ENCODE measurements at regions not wholly inside any gene's neighbourhood (a gene's known extent, or its start where the extent isn't known, plus 50 kb on each side); places are given as distances from the start of the nearest gene placed in this dataset.
"Not testable (repeated sequence)": the region's sequence is repeated elsewhere in the genome, so short reads cannot be mapped to it uniquely, and the experiment has no call there.

DNA sequence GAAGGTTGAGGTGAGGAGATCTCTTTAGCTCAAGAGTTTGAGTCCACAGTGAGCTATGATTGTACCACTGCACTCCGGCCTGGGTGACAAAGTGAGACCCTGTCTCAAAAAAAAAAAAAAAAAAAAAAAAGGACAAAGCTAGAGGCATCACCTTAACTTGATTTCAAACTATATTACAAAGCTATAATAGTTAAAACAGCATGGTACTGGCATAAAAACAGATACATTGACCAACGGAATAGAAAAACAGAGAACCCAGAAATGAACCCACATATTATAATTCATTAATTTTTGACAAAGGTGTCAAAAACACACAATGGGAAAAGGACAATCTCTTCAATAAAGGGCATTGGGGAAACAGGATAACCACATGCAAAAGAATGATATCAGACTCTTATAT, 50.8 kb upstream of the MBOAT1 start:
- no peak for DNase-seq

DNA sequence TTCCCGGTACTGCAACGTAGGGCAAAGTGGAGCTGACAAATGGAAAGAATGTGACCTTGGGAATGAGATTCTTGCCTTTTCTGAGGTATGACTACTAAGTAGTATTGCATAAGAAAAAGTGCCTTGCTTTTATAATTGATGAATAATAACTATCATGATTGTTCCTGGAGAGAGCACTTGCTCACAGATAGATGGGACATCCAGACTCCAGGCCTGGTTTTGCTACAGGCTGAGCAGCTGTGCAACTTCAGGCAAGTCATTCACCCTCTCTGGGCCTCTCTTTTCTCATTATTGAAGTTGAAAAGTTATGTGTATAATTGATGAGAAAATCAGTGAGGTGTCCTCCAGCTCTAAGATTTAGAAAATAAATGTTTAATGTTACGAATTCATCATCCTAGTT, 53.6 kb upstream of the MBOAT1 start:
- DNase-seq, result peak; percentile 35

DNA sequence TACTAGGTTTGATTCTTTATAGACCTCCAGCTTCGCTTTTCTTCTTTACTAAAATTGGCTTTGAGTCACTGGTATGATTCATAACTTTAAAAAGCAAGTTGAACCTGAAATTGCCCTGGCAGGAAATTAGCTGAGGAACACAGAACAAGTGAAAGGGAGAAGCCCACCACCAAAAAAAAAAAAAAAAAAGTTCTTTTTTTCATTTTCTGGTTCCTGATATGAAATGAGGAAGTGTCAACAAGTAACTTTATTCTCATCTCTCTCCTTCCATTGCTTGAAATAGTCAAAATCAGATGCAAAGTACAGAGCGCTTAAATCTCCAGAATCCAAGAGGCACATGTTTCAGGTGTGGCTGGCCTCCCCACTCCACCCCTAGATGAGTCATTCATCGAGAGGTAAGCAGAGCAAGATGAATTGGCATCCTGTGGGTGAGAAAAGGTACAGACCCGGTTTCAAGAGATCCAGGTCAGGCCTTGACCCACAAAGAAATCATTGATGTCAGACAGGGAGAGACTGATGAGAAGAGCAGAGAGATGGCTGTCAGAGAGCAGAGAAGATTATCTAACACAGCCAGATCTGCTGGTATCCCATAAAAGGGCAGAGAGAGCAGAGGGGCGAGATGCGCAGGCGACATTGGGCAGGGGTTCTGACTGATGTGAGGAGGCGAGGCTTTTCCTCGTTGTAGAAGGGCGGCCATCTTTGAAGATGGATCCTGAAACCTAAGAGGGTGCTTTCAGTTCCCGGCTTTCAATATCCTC, 54.8 kb upstream of the MBOAT1 start:
- DNase-seq, result peak; percentile 27

DNA sequence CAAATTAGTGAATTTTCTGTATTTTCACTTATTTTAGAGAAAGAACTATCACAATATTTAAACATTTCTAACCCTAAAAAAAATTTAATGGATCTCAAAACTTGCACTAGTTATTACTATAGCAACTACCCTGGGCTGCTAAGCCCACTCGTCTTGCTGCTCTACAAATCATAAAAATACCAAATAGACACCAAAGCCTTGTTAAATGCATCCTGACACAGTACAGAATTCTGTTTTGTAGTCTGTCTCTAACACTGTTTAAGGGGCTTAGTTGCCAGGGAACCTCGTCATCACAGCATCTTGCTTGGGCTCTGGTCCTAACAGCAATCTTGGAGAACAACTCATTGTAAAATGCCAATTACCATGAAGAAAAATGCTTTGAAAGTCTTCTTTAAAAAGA, 56.9 kb upstream of the MBOAT1 start:
- no peak for DNase-seq

DNA sequence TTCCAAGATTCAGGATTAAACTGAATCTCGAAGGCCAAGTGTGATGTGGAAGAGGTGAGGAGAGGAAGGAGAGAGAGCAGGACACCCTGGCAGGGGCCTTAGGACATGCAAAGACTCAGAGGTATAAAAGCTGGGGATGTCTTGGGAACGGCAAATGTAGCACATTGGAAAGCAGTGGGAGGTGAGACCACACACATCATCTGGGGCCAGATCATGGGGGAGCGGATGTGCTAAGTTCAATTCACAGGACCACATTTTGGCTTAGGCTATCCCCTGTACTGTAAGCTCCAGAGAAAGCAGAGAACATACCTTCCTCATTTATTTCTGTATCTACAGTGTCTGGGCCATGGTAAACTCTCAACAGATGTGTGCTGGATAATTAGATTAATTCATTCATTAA, 59.5 kb upstream of the MBOAT1 start:
- no peak for DNase-seq

DNA sequence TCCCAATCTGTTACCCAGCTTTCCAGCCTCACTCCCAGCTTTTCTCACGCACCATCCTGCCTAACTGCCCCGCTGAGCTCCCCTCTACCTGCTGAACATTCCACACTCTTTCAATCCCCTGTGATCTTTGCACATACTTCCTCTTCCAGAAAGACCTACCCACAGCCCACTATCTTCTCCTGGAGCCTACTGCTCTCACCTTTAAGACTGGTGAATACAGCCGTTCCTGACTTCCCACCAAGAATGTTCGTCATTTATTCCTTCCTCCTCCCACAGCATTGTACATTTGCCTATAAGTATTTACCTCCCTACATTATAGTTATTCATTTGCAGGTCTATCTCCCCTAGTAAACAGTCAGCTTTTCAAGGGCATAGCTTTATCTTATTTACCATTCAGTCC, 61.9 kb upstream of the MBOAT1 start:
- no peak for DNase-seq

DNA sequence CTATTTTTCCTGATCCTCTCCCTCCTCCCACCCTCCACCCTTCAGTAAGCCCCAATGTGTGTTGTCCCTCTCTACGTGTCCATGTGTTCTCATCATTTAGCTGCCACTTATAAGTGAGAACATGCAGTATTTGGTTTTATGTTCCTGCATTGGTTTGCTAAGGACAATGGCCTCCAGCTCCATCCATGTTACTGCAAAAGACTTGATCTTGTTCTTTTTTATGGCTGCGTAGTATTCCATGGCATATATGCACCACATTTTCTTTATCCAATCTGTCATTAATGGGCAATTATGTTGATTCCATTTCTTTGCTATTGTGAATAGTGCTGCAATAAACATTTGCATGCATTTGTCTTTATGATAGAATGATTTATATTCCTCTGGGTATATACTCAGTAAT, 63.6 kb upstream of the MBOAT1 start:
- not testable (repeated sequence) for DNase-seq

DNA sequence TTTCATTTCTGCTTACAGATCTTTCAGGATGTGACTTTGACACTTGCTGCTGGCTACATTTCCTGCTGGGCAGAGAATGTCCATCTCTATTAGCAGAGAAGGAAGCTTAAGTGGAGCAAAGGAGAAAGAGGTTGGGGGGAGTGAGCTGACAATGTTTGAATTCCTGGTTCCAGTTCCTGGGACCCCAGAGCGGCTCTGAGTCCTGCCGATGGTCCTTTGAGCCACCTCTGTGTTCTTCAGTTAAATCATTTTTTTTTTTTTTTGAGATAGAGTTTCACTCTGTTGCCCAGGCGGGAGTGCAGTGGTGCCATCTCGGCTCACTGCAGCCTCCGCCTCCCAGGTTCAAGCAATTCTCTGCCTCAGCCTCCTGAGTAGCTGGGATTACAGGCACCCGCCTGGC, 65.5 kb upstream of the MBOAT1 start:
- not testable (repeated sequence) for DNase-seq

DNA sequence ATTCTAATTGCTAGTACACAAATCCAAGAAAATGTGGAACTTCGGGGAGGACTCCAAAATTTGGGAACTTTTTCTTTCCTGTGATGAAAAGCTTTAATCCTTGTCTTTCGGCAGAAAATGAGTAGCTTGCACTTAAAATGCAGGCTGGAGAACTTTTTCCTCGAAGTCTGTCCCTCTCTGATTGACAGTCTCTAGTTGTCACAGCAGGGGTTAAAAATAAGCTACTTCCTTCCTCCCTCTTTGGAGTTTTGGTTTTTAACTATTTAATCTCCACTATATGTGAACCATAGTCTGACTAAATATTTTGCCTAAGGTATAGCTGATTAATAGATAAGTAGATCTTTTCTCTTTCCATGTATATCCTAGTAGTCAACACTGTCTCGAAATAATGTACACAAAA, 66.8 kb upstream of the MBOAT1 start:
- no peak for DNase-seq

DNA sequence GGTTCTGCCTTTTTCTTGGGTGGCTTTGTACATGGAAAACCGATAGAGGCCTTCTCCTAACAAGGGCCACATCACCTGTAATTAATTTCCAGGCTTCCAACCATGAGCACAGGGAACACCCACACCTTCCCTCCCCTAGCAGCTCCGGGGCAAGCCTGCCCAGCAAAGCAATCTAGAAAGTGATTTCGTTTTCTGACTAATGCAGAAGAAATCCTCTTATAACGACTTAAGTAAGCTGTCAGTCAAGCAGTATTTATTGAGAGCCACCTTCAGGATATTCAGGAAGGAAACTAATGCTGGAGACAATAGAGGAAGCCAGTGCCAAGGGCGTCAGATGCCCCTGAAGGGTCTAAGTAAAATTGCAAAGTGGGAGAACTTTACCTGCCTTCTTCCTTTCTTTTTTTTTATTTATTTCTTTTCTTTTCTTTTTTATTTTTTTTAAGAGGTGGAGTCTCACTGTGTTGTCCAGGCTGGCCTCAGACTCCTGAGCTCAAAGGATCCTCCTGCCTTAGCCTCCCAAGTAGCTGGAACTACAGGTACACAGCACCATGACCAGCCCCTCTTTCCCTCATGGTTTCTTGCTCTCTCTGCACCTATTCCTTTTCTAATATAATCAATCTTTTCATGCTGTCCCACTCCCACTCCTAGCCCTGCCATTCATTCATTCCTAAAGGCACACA, 67.5 kb upstream of the MBOAT1 start:
- DNase-seq, result no peak

DNA sequence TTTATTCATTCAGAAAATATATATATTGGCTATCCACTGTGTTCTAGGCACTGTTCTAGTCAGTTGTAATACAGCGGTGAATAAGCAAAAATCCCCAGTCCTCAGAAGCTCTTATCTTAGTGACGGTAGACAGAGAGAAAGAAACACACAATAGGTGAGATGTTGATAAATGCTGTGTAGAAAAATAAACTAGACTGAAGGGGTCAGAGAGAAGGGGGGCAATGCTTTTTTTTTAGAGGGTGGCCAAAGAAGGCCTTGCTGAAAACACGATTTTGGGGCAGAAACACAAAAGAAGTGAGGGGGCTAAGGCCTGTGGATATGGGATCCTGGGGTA, 68.0 kb upstream of the MBOAT1 start:
- DNase-seq, result no peak

DNA sequence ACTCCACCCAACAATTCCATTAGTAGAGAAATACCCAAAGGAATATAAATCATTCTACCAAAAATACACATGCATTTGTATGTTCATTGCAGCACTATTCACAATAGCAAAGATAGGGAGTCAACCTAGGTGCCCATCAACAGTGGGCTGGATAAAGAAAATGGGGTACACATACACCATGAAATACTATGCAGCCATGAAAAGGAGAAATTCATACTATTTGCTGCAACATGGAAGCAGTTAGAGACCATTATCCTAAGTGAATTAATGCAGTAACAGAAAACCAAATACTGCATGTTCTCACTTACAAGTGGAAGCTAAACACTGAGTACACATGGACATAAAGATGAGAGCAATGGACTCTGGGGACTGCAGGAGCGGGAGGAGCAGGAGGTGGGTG, 72.4 kb upstream of the MBOAT1 start:
- no peak for DNase-seq

DNA sequence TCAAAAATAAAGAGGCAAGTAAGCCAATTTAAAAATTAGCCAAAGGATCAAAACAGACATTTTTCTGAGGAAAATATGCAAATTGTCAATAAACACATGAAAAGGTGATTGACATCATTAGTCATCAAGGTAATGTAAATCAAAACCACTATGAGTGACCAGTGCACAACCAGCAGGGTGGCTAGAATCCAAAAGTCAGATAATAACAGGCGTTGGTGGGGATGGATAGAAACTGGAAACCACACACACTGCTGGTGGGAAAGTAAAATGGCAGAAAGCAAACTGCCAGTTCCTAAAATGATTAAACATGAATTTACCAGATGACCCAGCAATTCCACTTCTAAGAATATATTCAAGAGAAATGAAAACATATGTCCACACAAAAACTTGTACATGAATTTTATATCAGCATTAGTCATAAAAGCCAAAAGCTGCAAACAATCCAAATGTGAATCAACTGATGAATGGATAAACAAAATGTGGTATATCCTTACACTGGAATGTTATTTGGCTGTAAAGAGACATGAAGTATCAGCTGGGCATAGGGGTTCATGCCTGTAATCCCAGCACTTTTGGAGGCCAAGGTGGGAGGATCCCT, 74.8 kb upstream of the MBOAT1 start:
- peak; percentile 83 for DNase-seq

DNA sequence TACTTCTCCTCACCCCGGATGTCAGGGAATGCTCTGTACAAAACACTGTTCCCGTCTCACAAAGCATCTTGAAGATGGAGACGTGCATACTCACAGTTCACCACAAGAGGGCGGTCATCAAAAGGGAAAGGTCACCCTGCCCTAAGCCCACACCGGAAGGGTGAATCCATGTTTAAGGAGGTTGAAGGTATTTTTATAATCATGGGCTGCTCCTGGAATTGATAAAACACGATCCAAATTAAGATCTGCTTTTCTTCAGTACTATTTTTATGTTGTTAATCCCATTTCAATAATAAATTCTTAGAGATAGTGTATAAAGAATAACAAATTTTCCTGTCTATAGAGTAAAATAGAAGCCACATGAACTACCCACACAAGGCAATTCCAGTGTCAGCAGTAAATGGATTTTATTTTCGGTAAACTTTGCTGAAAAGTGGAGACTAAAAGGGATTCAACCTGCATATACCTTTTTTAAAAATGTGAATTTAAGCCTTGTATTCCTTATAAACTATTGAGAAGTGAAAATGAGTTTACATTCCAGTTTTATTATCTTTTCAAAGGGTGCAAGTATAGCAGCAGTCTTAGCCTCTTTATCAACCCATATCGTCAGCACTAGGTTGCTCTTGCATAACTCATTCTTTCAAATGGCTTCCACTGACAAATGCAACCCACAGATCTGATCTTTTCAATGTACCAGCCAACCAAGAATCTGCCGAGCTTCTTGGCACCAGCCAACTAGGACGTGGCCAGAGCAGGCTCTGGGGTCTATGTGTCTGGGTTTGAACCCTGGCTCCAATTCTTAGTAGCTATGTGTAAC, 79.7 kb upstream of the MBOAT1 start:
- peak; percentile 82 for DNase-seq

DNA sequence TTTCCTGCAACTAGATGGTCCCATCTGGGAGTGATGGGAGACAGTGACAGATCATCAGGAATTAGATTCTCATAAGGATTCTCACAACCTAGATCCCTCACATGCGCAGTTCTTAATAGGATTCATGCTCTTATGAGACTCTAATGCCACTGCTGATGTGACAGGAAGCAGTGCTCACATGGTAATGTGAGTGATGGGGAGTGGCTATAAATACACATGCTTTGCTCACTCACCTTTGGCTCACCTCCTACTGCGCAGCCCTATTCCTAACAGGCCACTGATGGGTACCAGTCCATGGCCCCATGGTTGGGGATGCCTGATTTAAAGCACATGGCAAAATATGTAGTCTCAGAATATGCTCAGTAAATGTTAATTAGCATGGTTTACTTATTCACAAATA, 80.6 kb upstream of the MBOAT1 start:
- peak; percentile 27 for DNase-seq

DNA sequence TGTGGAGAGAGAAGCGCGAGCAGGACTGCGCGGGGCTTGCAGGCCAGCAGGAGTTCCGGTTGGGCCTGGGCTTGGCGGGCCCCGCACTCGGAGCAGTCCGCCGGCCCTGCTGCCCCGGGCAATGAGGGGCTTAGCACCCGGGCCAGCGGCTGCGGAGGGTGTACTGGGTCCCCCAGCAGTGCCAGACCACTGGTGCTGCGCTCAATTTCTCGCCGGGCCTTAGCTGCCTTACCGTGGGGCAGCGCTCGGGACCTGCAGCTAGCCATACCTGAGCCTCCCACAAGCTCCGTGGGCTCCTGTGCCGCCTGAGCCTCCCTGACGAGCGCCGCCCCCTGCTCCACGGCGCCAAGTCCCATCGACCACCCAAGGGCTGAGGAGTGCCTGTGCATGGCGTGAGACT, 89.0 kb upstream of the MBOAT1 start:
- DNase-seq, result no peak

DNA sequence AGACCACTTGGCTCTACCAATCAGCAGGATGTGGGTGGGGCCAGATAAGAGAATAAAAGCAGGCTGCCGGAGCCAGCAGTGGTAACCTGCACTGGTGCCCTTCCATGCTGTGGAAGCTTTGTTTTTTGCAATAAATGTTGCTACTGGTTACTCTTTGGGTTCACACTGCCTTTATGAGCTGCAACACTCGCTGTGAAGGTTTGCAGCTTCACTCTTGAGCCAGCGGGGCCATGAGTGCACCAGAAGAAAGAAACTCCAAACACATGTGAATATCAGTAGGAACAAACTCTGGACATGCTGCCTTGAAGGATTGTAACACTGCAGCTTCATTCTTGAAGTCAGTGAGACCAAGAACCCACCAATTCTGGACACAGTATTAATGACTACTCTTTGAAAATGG, 89.9 kb upstream of the MBOAT1 start:
- no peak for DNase-seq

DNA sequence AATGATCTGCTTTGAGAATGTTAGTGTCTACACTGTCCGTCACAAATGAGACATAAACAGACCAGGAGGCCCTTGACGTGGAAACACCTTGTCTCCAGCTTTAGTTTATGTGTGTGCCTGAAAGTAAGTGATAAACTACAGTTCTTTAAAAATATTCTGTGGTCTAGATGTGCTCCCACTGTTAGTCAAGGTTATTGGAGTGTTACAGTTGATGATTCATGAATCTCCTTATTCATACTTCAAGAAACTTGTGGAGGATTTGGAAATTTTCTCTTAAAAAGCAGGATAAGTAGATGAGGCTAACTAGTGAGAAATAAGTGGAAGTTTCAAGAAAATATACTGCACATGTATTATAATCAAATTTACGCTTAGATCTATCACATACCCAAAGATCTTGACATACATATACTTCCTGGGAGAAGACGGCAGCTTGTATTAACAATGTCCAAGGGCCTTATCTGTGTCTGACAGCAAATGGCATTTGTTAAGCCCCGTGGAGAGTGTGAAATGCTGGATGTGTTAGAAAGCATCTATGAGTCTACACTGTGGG, 90.5 kb upstream of the MBOAT1 start:
- DNase-seq, result peak; percentile 81

DNA sequence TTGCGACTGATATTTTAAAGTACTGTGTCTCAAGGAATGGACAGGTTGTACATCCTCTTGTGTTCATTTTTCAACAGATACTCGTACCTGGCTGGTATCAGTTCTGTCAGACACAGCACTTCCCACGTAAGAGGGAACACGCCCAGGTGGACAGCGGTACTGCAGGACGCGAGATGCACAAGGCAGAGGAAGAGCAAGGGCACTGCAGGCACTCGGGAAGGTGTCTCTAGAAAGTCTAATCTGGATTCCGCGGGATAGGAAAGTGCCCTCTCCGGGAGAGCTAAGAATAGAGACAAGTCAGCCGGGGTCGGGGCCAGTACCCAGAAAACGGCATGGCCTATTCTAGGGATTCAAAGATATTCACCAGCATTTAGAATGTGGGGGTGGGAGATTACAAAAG, 94.2 kb upstream of the MBOAT1 start:
- no peak for DNase-seq

DNA sequence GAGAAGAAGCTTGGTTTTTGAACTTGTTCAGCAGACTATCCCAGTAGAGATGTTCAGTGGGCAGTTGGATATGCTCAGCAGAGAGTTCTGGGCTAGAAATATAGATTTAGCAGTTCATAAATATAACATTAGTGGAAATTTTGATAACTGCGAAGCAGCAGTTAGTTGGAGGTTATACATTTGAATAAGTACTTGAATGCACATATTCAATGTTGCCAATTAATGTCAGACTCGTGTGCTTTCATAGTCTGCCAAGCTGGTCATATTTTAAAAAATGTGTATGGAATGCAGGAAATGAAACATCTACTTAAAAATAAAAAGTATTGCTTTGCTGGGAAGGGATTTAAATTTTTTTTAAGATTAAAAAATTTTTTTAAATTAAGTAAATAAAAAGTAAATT, 92.5 kb upstream of the E2F3 start:
- DNase-seq, result peak; percentile 17

DNA sequence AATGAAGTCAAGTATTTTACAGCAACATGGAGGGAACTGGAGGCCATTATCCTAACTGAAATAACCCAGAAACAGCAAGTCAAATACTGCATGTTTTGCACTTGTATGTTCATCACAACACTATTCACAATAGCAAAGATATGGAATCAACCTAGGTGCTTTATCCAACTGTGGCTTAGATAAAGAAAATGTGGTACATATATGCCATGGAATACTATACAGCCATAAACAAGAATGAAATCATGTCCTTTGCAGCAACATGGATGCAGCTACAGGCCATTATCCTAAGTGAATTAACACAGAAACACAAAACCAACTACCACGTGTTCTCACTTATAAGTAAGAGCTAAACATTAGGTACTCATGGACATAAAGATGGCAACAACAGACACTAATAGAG, 91.5 kb upstream of the E2F3 start:
- DNase-seq, result no peak

DNA sequence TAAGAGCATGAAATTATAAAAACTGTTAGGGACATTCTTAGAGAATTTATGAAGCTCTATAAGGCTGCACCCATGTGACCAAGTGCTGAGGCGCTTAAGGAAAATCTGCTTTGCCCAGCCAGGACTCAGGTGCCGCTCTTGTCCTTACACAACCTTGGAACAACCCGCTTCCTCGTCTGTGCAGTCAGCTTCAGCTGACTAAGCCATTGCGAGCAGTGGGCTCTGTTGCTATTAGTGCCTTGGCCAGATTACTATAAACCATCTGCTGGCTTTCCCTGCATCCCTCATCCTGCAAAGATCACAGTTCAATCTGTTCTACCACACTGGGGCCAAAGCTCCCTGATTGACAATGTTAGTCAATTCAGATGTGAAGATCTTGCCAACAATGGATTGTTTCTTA, 89.1 kb upstream of the E2F3 start:
- peak; percentile 28 for DNase-seq

DNA sequence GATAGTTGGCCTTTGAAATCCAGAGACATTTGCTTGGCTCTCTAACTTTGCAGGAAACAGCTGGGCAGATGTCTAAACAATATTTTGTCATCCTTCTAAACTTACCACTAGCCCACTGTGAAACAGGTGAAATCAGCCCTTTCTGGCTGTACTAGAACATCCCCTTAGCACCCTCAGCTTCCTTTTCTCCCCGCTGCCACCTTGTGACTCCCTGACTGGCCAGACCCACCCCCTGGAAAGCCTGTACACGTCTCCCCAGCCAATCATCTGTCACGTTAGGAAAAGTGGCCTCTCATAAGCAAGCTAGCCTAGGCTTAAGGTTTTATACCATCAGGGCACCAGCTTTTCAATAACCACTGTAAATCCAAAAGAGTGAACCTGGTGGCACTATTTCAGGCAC, 88.6 kb upstream of the E2F3 start:
- DNase-seq, result no peak

All from HCEC 1CT (cell line).